ENCODE measurements at regions not wholly inside any gene's neighbourhood (a gene's known extent, or its start where the extent isn't known, plus 50 kb on each side); places are given as distances from the start of the nearest gene placed in this dataset.

DNA sequence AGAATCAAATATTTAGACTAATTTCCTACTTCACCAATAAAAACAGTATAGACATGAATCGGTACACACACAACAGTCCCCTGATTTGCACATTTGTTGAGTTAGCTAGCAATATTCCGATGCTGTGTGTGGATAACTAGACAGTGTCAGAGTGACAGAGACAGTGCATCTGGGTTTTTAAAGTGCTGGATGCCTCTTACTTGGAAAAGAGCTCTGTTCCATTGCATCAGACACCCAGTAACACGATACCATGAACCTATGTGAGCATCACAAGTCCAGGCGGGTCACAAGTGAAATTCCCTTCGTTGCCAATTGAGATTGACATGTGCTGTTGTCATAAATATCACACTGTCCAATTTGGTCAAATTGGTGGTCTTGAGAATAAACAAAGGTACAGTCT is 82.0 kb upstream of the ESRRG start:
- no peak overlapping the region for H3K4me3 Mint-ChIP-seq
- no peak overlapping the region for H3K27ac Mint-ChIP-seq
- no peaks in the 10 kb centered on the region for H3K27me3 Mint-ChIP-seq
- H3K4me1 Mint-ChIP-seq, result no peaks in the 10 kb centered on the region
- H3K9me3 Mint-ChIP-seq, result peaks cover 0 to 14% of the 10 kb centered on the region in 2 donors
- DNase-seq (no peak), ATAC-seq (no peak)

GRCh38 chr1:216804111-216804510 is 80.9 kb upstream of the ESRRG start:
- peaks cover 0 to 14% of the 10 kb centered on the region in 2 donors for H3K9me3 Mint-ChIP-seq
- no peak overlapping the region for H3K4me3 Mint-ChIP-seq
- H3K27me3 Mint-ChIP-seq, result no peaks in the 10 kb centered on the region
- no peak overlapping the region for H3K27ac Mint-ChIP-seq
- DNase-seq (no peak), ATAC-seq (no peak)
- H3K4me1 Mint-ChIP-seq, result no peaks in the 10 kb centered on the region

- H3K4me1 Mint-ChIP-seq, result no peaks in the 10 kb centered on the region
- H3K4me3 Mint-ChIP-seq, result no peak overlapping the region
- H3K27me3 Mint-ChIP-seq, result no peaks in the 10 kb centered on the region
- H3K27ac Mint-ChIP-seq, result no peak overlapping the region
- no peak for ATAC-seq
- H3K9me3 Mint-ChIP-seq, result peaks cover 0 to 6% of the 10 kb centered on the region in 2 donors
- no peak for DNase-seq
Observed at GRCh38 chr1:216794586-216794985, 71.4 kb upstream of the ESRRG start.

- H3K27ac Mint-ChIP-seq, result no peak overlapping the region
- peaks cover 0 to 6% of the 10 kb centered on the region in 2 donors for H3K9me3 Mint-ChIP-seq
- H3K27me3 Mint-ChIP-seq, result no peaks in the 10 kb centered on the region
- ATAC-seq, result no peak
- no peak for DNase-seq
- H3K4me3 Mint-ChIP-seq, result no peak overlapping the region
- H3K4me1 Mint-ChIP-seq, result no peaks in the 10 kb centered on the region
Observed at GRCh38 chr1:216793973-216794372, 70.7 kb upstream of the ESRRG start.

DNA sequence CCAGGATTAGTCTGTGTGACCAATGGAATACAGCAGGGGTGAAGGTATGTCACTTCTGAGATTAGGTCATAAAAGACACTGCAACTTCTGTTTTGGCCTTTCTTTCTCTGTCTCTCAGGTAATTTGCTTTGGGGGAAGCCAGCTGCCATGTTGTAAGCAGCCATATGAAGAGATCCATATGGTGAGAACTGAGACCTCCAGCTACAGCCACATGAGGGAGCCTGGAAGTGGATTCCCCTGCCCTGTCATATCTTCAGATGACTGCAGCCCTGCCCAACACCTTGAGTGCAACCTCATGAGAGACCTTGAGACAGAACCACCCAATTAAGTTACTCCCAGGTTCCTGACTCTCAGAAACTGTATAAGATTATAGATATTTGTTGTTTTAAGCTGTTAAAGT is 70.1 kb upstream of the ESRRG start:
- H3K27me3 Mint-ChIP-seq, result no peaks in the 10 kb centered on the region
- H3K27ac Mint-ChIP-seq, result no peak overlapping the region
- no peak overlapping the region for H3K4me3 Mint-ChIP-seq
- peaks cover 5 to 6% of the 10 kb centered on the region in 2 donors for H3K9me3 Mint-ChIP-seq
- no peak for DNase-seq
- H3K4me1 Mint-ChIP-seq, result no peaks in the 10 kb centered on the region
- ATAC-seq, result no peak

DNA sequence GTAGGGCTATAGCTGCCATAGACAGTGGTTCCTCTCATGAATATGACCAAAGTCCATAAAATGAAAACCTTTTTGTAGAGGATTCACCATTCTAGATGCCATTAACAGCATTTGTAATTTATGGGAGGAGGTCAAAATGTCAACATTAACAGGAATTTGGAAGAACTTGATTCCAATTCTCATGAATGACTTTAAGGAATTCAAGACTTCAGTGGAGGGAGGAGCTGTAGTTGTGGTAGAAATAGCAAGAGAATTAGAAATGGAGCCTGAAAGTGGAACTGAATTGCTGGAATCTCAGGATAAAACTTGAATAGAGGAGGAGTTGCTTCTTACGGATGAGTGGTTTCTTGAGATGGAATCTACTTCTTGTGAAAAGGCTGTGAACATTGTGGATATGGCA is 65.4 kb upstream of the ESRRG start:
- H3K4me3 Mint-ChIP-seq, result no peak overlapping the region
- no peak overlapping the region for H3K27ac Mint-ChIP-seq
- ATAC-seq (no peak), DNase-seq (no peak)
- H3K9me3 Mint-ChIP-seq, result peaks cover 0 to 8% of the 10 kb centered on the region in 2 donors
- no peaks in the 10 kb centered on the region for H3K27me3 Mint-ChIP-seq
- no peaks in the 10 kb centered on the region for H3K4me1 Mint-ChIP-seq

GRCh38 chr1:216785737-216786136 is 62.5 kb upstream of the ESRRG start:
- no peaks in the 10 kb centered on the region for H3K4me1 Mint-ChIP-seq
- no peaks in the 10 kb centered on the region for H3K27me3 Mint-ChIP-seq
- H3K27ac Mint-ChIP-seq, result no peak overlapping the region
- H3K4me3 Mint-ChIP-seq, result no peak overlapping the region
- DNase-seq (no peak), ATAC-seq (no peak)
- peaks cover 0 to 8% of the 10 kb centered on the region in 2 donors for H3K9me3 Mint-ChIP-seq

GRCh38 chr1:216785221-216785620 is 62.0 kb upstream of the ESRRG start:
- no peak overlapping the region for H3K27ac Mint-ChIP-seq
- H3K4me3 Mint-ChIP-seq, result no peak overlapping the region
- H3K27me3 Mint-ChIP-seq, result no peaks in the 10 kb centered on the region
- DNase-seq, result no peak
- no peaks in the 10 kb centered on the region for H3K4me1 Mint-ChIP-seq
- peaks cover 0 to 8% of the 10 kb centered on the region in 2 donors for H3K9me3 Mint-ChIP-seq
- ATAC-seq, result no peak

DNA sequence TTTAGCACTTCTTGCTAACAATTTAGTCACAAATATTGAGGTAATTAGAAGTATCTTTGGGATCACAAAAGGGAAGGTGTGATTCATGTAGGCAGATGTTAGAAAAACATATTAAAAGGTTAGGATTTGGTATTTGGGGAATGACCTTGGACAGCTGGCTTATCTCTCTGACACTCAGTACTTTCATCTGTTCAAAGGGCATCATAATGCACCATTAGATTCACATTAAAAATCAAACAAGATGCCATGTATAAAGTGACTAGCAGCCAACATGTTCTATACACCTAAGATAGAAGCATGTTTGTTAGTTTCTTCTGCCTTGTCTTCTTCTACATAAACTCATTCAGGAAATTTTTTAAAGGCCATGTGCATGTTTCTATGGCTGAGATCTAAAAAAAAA is 56.5 kb upstream of the ESRRG start:
- no peaks in the 10 kb centered on the region for H3K27me3 Mint-ChIP-seq
- H3K4me3 Mint-ChIP-seq, result no peak overlapping the region
- peaks cover 8% of the 10 kb centered on the region in 2 donors for H3K9me3 Mint-ChIP-seq
- DNase-seq (no peak), ATAC-seq (no peak)
- H3K4me1 Mint-ChIP-seq, result no peaks in the 10 kb centered on the region
- H3K27ac Mint-ChIP-seq, result no peak overlapping the region

DNA sequence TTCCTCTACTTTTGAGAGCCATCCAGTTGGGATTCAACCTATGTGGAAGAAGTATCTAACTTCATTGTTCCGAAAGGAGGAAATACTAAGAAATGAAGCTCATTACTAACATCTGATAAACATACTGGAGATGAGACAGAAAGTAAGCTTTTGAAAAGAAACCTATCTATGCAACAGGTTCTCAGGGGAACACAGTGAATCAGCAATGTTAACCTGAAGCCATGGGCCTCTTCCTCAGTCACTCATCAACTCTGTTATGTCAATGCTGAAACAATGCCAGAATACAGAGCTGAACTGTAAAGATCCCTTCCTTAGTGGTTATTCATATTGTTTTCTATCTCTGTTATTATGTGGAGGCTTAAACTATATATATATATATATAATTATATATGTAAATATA is 55.5 kb upstream of the ESRRG start:
- Mint-ChIP-seq H3K4me3 (no peak overlapping the region), H3K27me3 (no peaks in the 10 kb centered on the region), H3K27ac (no peak overlapping the region), H3K4me1 (no peaks in the 10 kb centered on the region), H3K9me3 (peaks cover 8% of the 10 kb centered on the region in 2 donors)
- no peak for DNase-seq
- ATAC-seq, result peak; percentile 62

DNA sequence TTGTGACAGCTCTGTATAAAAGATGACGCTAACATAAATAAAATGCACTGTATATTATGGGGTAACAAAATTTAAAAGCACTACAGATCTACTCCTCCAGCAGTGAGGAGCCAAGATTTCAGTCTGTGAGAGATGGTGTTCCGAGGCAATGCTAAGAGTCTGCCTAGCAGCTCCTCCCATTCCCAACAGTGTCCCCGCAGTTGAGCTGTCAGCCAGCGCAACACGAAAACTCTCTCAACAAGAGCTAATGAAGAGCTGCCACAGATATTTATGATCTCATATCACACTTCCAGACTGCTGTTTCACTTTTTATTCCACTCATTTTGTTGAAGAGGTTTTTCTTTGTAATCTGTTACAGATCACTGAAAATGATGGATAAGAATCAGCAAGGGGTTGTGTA is 53.9 kb upstream of the ESRRG start:
- Mint-ChIP-seq H3K27ac (no peak overlapping the region), H3K4me3 (no peak overlapping the region), H3K9me3 (peaks cover 8% of the 10 kb centered on the region in 2 donors), H3K27me3 (no peaks in the 10 kb centered on the region), H3K4me1 (no peaks in the 10 kb centered on the region)
- no peak for DNase-seq
- no peak for ATAC-seq

Data from stimulated activated naive CD8-positive, alpha-beta T cell treated with anti-CD3 and anti-CD28 coated beads, Interleukin-15, amount 100 ng/mL, for 72 hours (primary cell).